ENCODE measurements at regions not wholly inside any gene's neighbourhood (a gene's known extent, or its start where the extent isn't known, plus 50 kb on each side); places are given as distances from the start of the nearest gene placed in this dataset.
"Not testable (repeated sequence)": the region's sequence is repeated elsewhere in the genome, so short reads cannot be mapped to it uniquely, and the experiment has no call there.

DNA sequence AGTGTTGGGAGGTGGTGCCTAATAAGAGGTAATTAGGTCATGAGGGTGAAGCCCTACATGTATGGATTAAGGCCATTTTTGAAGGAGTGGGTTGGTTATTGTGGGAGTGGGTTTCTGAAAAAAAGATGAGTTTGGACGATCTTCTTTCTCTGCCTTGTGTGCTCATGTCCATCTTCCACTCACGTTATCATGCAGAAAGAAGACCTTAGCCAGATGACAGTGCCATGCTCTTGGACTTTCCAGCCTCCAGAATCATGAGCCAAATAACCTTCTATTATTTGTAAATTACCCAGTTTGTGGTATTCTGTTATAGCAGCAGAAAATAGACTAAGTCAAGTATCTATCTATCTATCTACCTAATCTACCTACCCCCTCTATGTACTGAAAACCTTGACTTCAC, 71.9 kb downstream of the SDR9C7 start:
- ChIA-PET CTCF (no interaction called here), POLR2A (no interaction called here)
- DNase-seq: no peak
- intact Hi-C loops (cut with micrococcal nuclease): no loop called here
- Mint-ChIP-seq H3K27me3 (peaks cover 13% of the 10 kb centered on the region), H3K36me3 (ENCODE audit: low read depth) (peaks cover 2% of the 10 kb centered on the region), H3K9me3 (peaks cover 38% of the 10 kb centered on the region), H3K4me1 (no peaks in the 10 kb centered on the region), H3K4me3 (no peak overlapping the region), H3K27ac (no peak overlapping the region)
- TF ChIP-seq, protein P1, sequence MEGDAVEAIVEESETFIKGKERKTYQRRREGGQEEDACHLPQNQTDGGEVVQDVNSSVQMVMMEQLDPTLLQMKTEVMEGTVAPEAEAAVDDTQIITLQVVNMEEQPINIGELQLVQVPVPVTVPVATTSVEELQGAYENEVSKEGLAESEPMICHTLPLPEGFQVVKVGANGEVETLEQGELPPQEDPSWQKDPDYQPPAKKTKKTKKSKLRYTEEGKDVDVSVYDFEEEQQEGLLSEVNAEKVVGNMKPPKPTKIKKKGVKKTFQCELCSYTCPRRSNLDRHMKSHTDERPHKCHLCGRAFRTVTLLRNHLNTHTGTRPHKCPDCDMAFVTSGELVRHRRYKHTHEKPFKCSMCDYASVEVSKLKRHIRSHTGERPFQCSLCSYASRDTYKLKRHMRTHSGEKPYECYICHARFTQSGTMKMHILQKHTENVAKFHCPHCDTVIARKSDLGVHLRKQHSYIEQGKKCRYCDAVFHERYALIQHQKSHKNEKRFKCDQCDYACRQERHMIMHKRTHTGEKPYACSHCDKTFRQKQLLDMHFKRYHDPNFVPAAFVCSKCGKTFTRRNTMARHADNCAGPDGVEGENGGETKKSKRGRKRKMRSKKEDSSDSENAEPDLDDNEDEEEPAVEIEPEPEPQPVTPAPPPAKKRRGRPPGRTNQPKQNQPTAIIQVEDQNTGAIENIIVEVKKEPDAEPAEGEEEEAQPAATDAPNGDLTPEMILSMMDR (IDR thresholded peaks at IDR 0.05): no peak
- ATAC-seq (ENCODE audit: low read depth): no peak

DNA sequence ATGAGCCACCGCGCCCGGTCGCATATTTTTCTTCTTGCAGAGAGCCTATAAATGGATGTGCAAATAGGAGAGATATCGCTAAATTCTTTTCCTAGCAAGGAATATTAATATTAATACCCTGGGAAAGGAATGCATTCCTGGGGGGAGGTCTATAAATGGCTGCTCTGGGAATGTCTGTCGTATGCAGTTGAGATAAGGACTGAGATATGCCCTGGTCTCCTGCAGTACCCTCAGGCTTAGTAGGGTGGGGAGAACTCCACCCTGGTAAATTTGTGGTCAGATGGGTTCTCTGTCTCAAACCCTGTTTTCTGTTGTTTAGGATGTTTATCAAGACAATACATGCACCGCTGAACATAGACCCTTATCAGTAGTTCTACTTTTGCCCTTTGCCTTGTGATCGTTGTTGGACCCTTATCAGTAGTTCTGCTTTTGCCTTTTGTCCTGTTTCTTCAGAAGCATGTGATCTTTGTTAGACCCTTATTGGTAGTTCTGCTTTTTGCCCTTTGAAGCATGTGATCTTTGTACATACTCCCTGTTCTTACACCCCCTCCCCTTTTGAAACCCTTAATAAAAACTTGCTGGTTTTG, 80.7 kb downstream of the SDR9C7 start:
- H3K4me3 Mint-ChIP-seq; H3K36me3 Mint-ChIP-seq (ENCODE audit: low read depth); POLR2A ChIA-PET; intact Hi-C loops (cut with micrococcal nuclease); H3K27ac Mint-ChIP-seq; DNase-seq; H3K4me1 Mint-ChIP-seq; CTCF ChIA-PET; ATAC-seq (ENCODE audit: low read depth): not testable (repeated sequence)
- Mint-ChIP-seq H3K27me3 (peaks cover 40% of the 10 kb centered on the region), H3K9me3 (peaks cover 13% of the 10 kb centered on the region)

DNA sequence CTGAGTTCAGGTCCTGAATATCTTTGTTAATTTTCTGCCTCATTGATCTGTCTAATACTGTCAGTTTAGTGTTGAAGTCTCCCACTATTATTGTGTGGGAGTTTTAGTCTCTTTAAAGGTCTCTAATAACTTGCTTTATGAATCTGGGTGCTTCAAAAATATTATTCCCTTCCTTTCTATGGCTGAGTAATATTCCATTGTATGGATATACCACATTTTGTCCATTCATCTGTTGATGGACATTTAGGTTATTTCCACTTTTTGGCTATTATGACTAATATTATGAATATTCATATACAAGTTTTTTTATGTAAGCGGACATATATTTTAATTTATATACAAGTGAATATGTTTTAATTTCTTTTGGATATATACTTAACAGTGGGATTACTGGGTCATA, 82.7 kb downstream of the SDR9C7 start:
- Mint-ChIP-seq H3K9me3 (peaks cover 13% of the 10 kb centered on the region), H3K4me3 (no peak overlapping the region), H3K27me3 (peaks cover 34% of the 10 kb centered on the region), H3K4me1 (no peaks in the 10 kb centered on the region), H3K36me3 (ENCODE audit: low read depth) (no peaks in the 10 kb centered on the region), H3K27ac (no peak overlapping the region)
- POLR2A ChIA-PET: no interaction called here
- no peak for DNase-seq
- CTCF ChIA-PET: no interaction called here
- ATAC-seq (ENCODE audit: low read depth): no peak
- TF ChIP-seq, protein P1 (IDR thresholded peaks at IDR 0.05): no peak
- intact Hi-C loops (cut with micrococcal nuclease): no loop called here

DNA sequence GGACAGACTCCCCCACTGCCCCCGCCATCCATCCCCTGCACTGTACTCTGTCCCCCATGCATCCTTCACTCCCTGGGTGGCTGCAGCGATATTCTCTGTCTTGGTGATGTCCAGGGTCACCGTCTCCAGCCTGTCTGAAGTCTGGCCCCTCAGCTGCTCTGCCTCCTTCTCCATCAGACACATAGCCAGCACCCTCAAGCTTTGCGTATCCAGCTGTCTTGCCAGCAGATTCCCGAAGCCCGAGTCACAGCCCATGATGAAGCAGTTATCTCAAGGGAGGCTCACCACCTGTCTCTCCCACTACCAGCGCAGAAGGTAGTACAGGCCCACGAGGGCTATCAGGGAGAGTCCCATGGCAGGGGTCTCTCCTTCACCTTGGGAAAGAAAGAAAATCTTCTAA, 77.8 kb downstream of the HSD17B6 start:
- Mint-ChIP-seq H3K27me3 (peaks cover 10% of the 10 kb centered on the region), H3K4me1 (peaks cover 12% of the 10 kb centered on the region), H3K27ac (no peak overlapping the region), H3K9me3 (no peaks in the 10 kb centered on the region), H3K36me3 (ENCODE audit: low read depth) (no peaks in the 10 kb centered on the region), H3K4me3 (no peak overlapping the region)
- ChIA-PET POLR2A (no interaction called here), CTCF (interaction anchor here (1.4 to 2.5 kb wide), 3 partner anchors 147 to 342 kb away, joined by 4 to 8 read pairs (median 8); no protein-coding TSS in a partner anchor)
- ATAC-seq (ENCODE audit: low read depth) (no peak), DNase-seq (no peak)
- intact Hi-C loops (cut with micrococcal nuclease): loop anchor here (1.0 to 2.0 kb wide), 3 partner anchors 146 to 342 kb away; no protein-coding TSS in a partner anchor
- TF ChIP-seq, protein P1 (IDR thresholded peaks at IDR 0.05): no peak

DNA sequence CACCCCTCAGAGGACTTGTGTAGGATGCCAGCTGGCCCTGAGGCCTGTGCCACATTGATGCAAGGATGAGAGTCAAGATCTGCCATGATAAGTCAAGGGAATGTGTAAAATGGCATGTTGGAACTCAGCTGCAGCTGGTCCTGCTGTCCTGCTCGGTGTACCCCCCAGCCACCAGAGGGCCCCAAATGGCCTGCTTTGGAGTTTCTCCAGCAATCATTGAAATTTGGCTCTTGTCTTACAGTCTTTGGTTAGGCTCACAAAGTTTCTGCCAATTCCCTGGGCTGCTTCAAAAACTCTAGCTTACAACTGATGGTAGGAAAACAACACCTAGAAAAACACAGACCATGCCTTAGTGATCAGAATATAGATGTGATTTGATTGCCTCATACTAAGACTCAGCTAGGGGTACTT, 76.8 kb downstream of the HSD17B6 start:
- no peaks in the 10 kb centered on the region for H3K9me3 Mint-ChIP-seq
- H3K27me3 Mint-ChIP-seq: peaks cover 9% of the 10 kb centered on the region
- DNase-seq: no peak
- CTCF ChIA-PET: interaction anchor here (0.8 to 2.5 kb wide), 5 partner anchors 148 to 343 kb away, joined by 3 to 8 read pairs (median 4); no protein-coding TSS in a partner anchor
- H3K4me1 Mint-ChIP-seq: peaks cover 12% of the 10 kb centered on the region
- intact Hi-C loops (cut with micrococcal nuclease): loop anchor here (1.0 to 2.0 kb wide), 3 partner anchors 147 to 343 kb away; no protein-coding TSS in a partner anchor
- TF ChIP-seq, protein P1 (IDR thresholded peaks at IDR 0.05): no peak
- POLR2A ChIA-PET: no interaction called here
- no peak overlapping the region for H3K27ac Mint-ChIP-seq
- peak; percentile 47 for ATAC-seq (ENCODE audit: low read depth)
- no peaks in the 10 kb centered on the region for H3K36me3 Mint-ChIP-seq (ENCODE audit: low read depth)
- H3K4me3 Mint-ChIP-seq: no peak overlapping the region

DNA sequence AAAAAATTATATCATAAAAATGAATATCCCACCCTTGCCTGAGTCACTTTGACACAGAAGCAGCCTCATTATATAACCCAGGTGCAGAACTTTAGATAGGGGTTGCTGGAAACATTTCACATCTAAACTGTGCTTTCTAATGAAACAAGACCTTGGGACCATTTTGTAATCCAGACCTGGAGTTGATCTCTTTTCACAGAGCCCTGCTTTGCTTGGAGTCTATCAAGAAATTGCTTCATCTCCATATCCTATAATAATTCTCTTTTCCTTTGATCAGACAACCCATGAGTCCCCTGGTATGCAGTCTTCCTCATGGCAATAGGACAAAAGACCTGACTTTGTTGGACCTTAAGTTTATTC, 76.3 kb downstream of the HSD17B6 start:
- ATAC-seq (ENCODE audit: low read depth) (no peak), DNase-seq (no peak)
- ChIA-PET CTCF (interaction anchor here (0.8 to 2.5 kb wide), 5 partner anchors 149 to 344 kb away, joined by 3 to 8 read pairs (median 4); no protein-coding TSS in a partner anchor), POLR2A (no interaction called here)
- Mint-ChIP-seq H3K27ac (no peak overlapping the region), H3K36me3 (ENCODE audit: low read depth) (no peaks in the 10 kb centered on the region), H3K27me3 (peaks cover 9% of the 10 kb centered on the region), H3K4me3 (no peak overlapping the region), H3K9me3 (no peaks in the 10 kb centered on the region), H3K4me1 (peaks cover 12% of the 10 kb centered on the region)
- intact Hi-C loops (cut with micrococcal nuclease): no loop called here
- TF ChIP-seq, protein P1 (IDR thresholded peaks at IDR 0.05): no peak
